ENCODE measurements at regions not wholly inside any gene's neighbourhood (a gene's known extent, or its start where the extent isn't known, plus 50 kb on each side); places are given as distances from the start of the nearest gene placed in this dataset.

DNA sequence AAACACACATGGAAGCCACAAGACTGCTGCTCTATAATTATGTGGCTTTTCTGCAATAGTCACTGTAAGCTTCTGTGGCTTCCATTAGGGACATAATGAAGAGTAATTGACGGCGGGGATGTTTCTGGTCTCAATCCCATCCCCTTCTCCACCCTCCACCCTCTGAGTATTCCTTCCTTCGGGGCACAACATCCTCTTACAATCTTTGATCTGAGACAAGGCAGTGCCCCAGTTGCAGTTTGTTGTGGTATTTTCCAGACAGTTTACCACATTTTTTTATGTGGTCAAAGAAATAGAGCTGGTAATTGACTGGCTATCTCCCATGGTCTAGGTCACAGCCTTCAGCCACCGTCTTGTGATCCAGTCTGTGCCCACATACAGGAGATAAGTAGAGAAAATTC lies 277.7 kb downstream of the NR2F1-AS1 start:
- ATAC-seq (no peak), DNase-seq (no peak)
- no peaks in the 10 kb centered on the region for H3K27me3 ChIP-seq (ENCODE audit: insufficient read depth in 3 of 3, low read length in 2 of 3)
- no peaks in the 10 kb centered on the region for H3K4me1 ChIP-seq
- no peak overlapping the region for H3K4me3 ChIP-seq
- H3K9me3 ChIP-seq = no peaks in the 10 kb centered on the region
- H3K36me3 ChIP-seq (ENCODE audit: insufficient read depth in 1 of 2, low read depth in 1 of 2) = no peaks in the 10 kb centered on the region
- no peak overlapping the region for H3K27ac ChIP-seq
- intact Hi-C loops (cut with DNase I) = no loop called here
- WGBS, 3 donors = 84 to 88% (median 85%) methylated on average over 4 of the region's 4 CpGs
- TF ChIP-seq CTCF (IDR thresholded peaks at IDR 0.05) = no peak

DNA sequence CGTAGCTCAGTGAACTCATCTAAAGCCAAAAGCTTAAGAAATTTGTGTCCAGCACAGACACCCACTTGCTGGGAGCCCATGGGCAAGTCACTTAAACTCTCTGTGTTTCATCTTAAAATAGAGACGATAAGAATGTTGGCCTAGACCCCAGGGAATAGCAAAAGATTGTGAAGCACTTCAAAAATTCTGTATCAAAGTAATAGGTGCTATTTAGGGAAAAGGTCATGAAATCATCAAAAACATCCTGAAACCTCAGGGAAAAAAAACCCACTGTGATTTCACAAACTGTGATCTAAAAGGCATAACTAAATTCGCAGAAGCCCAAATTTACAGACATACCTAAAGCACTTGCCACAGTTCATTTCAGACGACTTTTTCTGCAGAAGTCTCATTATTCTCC lies 278.3 kb downstream of the NR2F1-AS1 start:
- no peaks in the 10 kb centered on the region for H3K27me3 ChIP-seq (ENCODE audit: insufficient read depth in 3 of 3, low read length in 2 of 3)
- no peak for DNase-seq
- H3K36me3 ChIP-seq (ENCODE audit: insufficient read depth in 1 of 2, low read depth in 1 of 2) = no peaks in the 10 kb centered on the region
- H3K4me1 ChIP-seq = no peaks in the 10 kb centered on the region
- TF ChIP-seq CTCF (IDR thresholded peaks at IDR 0.05) = no peak
- no peaks in the 10 kb centered on the region for H3K9me3 ChIP-seq
- H3K27ac ChIP-seq = no peak overlapping the region
- 67 to 73% (median 68%) methylated on average over 4 of the region's 4 CpGs for WGBS, 3 donors
- no peak for ATAC-seq
- intact Hi-C loops (cut with DNase I) = no loop called here
- no peak overlapping the region for H3K4me3 ChIP-seq

GRCh38 chr5:93300945-93301344 lies 280.1 kb downstream of the NR2F1-AS1 start:
- no peak for TF ChIP-seq CTCF (IDR thresholded peaks at IDR 0.05)
- ATAC-seq = no peak

DNA sequence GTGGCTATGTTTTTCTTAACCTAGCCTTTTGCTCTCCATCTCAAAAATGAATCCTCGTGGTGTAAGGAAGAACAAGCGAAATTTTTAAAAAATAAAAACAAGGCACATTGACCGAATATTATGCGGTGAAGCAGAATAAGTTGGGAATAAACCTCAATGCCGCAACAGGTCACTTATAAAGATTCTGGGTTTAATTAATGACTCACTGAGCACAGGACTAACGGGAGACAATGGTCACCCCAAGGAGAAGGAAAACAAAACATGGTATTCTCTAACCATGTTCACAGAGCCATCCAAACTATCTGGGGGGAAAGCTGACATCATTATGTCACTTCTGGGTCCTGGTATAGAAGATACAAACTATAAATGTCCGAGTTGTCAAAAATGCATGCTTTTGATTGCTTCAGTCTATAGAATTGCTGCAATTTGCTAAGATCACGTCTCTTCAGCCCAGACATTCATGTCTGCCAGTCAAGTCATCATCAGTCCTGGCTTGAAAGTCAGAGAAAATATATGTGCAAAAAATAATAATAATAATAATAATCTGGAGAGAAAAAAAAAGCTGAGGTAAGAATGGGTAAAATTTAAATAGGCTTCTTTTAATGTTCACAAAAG lies 280.6 kb downstream of the NR2F1-AS1 start:
- Histone ChIP-seq H3K27ac (no peak overlapping the region), H3K27me3 (ENCODE audit: insufficient read depth in 3 of 3, low read length in 2 of 3) (no peaks in the 10 kb centered on the region), H3K9me3 (no peaks in the 10 kb centered on the region), H3K4me3 (no peak overlapping the region), H3K4me1 (no peaks in the 10 kb centered on the region), H3K36me3 (ENCODE audit: insufficient read depth in 1 of 2, low read depth in 1 of 2) (no peaks in the 10 kb centered on the region)
- TF ChIP-seq CTCF (IDR thresholded peaks at IDR 0.05) = no peak
- ATAC-seq (no peak), DNase-seq (no peak)
- 82 to 87% (median 84%) methylated on average over 8 of the region's 8 CpGs for WGBS, 3 donors
- intact Hi-C loops (cut with DNase I) = no loop called here

More at GRCh38 chr5:93300945-93301344, 280.1 kb downstream of the NR2F1-AS1 start:
- DNase-seq = no peak
- Histone ChIP-seq H3K27me3 (ENCODE audit: insufficient read depth in 3 of 3, low read length in 2 of 3) (no peaks in the 10 kb centered on the region), H3K4me3 (no peak overlapping the region), H3K36me3 (ENCODE audit: insufficient read depth in 1 of 2, low read depth in 1 of 2) (no peaks in the 10 kb centered on the region), H3K9me3 (no peaks in the 10 kb centered on the region), H3K4me1 (no peaks in the 10 kb centered on the region), H3K27ac (no peak overlapping the region)
- intact Hi-C loops (cut with DNase I) = no loop called here

- ATAC-seq (no peak), DNase-seq (no peak)
- WGBS, 3 donors = 72 to 79% (median 74%) methylated on average over 6 of the region's 6 CpGs
- H3K27ac ChIP-seq = no peak overlapping the region
- H3K4me1 ChIP-seq = no peaks in the 10 kb centered on the region
- H3K27me3 ChIP-seq (ENCODE audit: insufficient read depth in 3 of 3, low read length in 2 of 3) = no peaks in the 10 kb centered on the region
- no peaks in the 10 kb centered on the region for H3K36me3 ChIP-seq (ENCODE audit: insufficient read depth in 1 of 2, low read depth in 1 of 2)
- no peaks in the 10 kb centered on the region for H3K9me3 ChIP-seq
- no peak overlapping the region for H3K4me3 ChIP-seq
- intact Hi-C loops (cut with DNase I) = no loop called here
- no peak for TF ChIP-seq CTCF (IDR thresholded peaks at IDR 0.05)
Measured at GRCh38 chr5:93299681-93300308, 281.2 kb downstream of the NR2F1-AS1 start.
